ENCODE measurements at regions not wholly inside any gene's neighbourhood (a gene's known extent, or its start where the extent isn't known, plus 50 kb on each side); places are given as distances from the start of the nearest gene placed in this dataset.
"Not testable (repeated sequence)": the region's sequence is repeated elsewhere in the genome, so short reads cannot be mapped to it uniquely, and the experiment has no call there.

DNA sequence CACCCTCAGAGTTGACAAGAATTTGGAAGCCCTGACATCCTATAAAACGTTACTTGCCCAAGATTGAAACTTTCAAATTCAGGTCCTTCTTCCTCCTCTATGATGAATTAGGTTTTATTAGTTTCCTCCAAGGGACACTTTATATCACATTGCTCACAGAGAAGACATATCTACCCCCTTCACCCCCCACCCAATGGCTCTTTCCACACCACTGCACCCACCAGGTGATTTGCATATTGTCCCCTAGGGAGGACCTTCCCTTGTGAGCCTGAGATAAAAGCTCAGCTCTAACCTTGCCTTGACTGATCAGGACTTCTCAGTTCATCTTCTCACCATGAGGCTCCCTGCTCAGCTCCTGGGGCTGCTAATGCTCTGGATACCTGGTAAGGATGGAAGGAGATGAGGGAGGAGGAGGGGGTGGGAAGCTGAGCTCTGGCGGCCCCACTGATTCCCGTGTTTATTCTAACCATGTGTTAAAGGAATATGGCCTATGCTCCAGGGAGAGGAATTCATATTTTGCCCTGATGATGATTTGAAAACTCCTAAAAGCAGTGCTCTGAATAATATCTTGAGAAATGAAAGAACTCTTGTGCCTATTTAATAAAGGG, 1255.8 kb downstream of the RPIA start:
- not testable (repeated sequence) for H3K36me3 ChIP-seq (ENCODE audit: control insufficient read depth in 1 of 2, insufficient read depth in 2 of 2, low read length in 2 of 2); H3K9ac ChIP-seq (ENCODE audit: low read depth in 1 of 2, low read length in 2 of 2); H3K27me3 ChIP-seq (ENCODE audit: control insufficient read depth in 1 of 2, insufficient read depth in 2 of 2, low read length in 2 of 2); H3K27ac ChIP-seq (ENCODE audit: low read depth, low read length); H3K4me3 ChIP-seq (ENCODE audit: low read depth in 1 of 2, low read length in 2 of 2); H3K9me3 ChIP-seq (ENCODE audit: control insufficient read depth in 1 of 2, low read length in 2 of 2); H3K4me1 ChIP-seq (ENCODE audit: control insufficient read depth in 1 of 2, insufficient read depth in 2 of 2, low read length in 2 of 2)

DNA sequence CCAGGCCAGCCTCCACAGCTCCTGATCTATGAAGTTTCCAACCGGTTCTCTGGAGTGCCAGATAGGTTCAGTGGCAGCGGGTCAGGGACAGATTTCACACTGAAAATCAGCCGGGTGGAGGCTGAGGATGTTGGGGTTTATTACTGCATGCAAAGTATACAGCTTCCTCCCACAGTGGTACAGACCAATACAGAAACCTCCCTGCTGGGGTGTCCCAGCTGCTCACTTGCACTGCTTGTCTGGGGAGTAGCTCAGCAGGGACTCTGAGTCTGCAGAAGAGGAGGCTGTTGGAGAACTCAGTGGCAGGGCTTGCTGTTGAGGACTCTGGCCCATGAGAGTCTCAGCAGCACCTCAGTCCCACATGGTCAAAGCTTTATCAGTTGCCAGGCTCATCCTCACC, 1256.6 kb downstream of the RPIA start:
- not testable (repeated sequence) for H3K4me3 ChIP-seq (ENCODE audit: low read depth in 1 of 2, low read length in 2 of 2); H3K9ac ChIP-seq (ENCODE audit: low read depth in 1 of 2, low read length in 2 of 2); H3K27ac ChIP-seq (ENCODE audit: low read depth, low read length); H3K4me1 ChIP-seq (ENCODE audit: control insufficient read depth in 1 of 2, insufficient read depth in 2 of 2, low read length in 2 of 2); H3K36me3 ChIP-seq (ENCODE audit: control insufficient read depth in 1 of 2, insufficient read depth in 2 of 2, low read length in 2 of 2); H3K9me3 ChIP-seq (ENCODE audit: control insufficient read depth in 1 of 2, low read length in 2 of 2); H3K27me3 ChIP-seq (ENCODE audit: control insufficient read depth in 1 of 2, insufficient read depth in 2 of 2, low read length in 2 of 2)

DNA sequence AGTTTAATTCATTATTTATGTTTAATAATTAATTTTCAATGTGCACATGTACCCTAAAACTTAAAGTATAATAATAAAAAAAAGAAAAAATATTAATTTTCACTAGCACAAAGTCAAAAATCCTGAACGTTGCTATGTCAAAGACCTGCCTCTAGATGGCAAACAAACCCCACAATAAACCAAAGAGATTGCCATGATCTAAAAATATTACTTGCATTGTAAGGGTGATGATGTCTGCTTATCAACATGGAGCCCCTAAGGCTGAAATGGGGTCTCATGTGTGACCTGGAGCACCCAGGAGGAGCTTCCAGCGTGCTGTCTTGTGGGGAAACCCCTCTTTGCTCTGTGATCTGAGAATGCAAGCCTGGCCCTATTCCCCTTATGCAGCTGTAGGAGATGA, 1259.3 kb downstream of the RPIA start:
- H3K27me3 ChIP-seq (ENCODE audit: control insufficient read depth in 1 of 2, insufficient read depth in 2 of 2, low read length in 2 of 2); H3K4me3 ChIP-seq (ENCODE audit: low read depth in 1 of 2, low read length in 2 of 2); H3K27ac ChIP-seq (ENCODE audit: low read depth, low read length); H3K36me3 ChIP-seq (ENCODE audit: control insufficient read depth in 1 of 2, insufficient read depth in 2 of 2, low read length in 2 of 2); H3K9me3 ChIP-seq (ENCODE audit: control insufficient read depth in 1 of 2, low read length in 2 of 2); H3K4me1 ChIP-seq (ENCODE audit: control insufficient read depth in 1 of 2, insufficient read depth in 2 of 2, low read length in 2 of 2); H3K9ac ChIP-seq (ENCODE audit: low read depth in 1 of 2, low read length in 2 of 2): not testable (repeated sequence)

DNA sequence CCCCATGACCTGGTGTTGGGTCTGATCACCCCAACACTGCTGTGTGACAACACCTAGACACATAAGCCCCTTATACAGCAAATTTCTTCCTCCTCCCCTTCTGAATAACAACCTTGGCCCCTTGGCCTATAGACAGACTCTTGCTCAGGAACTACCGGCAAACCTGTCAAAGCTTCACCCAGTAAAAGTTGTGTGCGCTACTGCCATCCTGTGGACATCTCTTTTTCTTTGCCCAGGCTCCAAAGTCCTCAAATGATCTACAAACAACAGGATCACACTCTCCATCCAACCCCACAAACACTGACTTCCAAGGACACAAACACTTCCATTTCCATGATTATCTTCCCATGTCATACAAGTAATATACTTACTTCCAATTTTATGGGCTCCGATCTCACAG, 1265.8 kb downstream of the RPIA start:
- H3K4me1 ChIP-seq (ENCODE audit: control insufficient read depth in 1 of 2, insufficient read depth in 2 of 2, low read length in 2 of 2); H3K27me3 ChIP-seq (ENCODE audit: control insufficient read depth in 1 of 2, insufficient read depth in 2 of 2, low read length in 2 of 2); H3K4me3 ChIP-seq (ENCODE audit: low read depth in 1 of 2, low read length in 2 of 2); H3K27ac ChIP-seq (ENCODE audit: low read depth, low read length); H3K36me3 ChIP-seq (ENCODE audit: control insufficient read depth in 1 of 2, insufficient read depth in 2 of 2, low read length in 2 of 2); H3K9ac ChIP-seq (ENCODE audit: low read depth in 1 of 2, low read length in 2 of 2); H3K9me3 ChIP-seq (ENCODE audit: control insufficient read depth in 1 of 2, low read length in 2 of 2): not testable (repeated sequence)

DNA sequence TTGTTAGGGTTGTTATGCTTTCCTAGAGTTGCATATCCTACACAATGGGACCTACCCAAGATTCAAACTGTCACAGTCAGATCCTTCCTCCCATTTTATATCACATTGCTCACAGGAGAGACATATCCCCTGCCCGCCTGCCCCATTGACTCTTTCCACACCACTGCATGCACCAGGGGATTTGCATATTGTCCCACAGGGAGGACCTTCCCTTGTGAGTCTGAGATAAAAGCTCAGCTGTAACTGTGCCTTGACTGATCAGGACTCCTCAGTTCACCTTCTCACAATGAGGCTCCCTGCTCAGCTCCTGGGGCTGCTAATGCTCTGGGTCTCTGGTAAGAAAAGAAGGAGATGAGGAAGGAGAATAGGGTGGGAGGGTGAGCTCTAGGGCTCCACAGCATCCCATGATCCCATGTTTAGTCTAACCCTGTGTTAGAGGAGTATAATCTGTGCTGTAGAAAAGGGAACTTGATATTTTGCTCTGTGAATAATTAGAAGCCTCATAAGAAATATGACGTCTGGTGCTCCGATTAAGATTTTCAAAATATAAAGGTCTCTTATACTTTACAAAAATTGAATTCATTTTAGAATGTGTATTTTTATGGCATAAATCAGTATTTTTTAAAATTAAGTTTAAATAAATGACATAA, 1268.4 kb downstream of the RPIA start:
- not testable (repeated sequence) for H3K4me1 ChIP-seq (ENCODE audit: control insufficient read depth in 1 of 2, insufficient read depth in 2 of 2, low read length in 2 of 2); H3K9me3 ChIP-seq (ENCODE audit: control insufficient read depth in 1 of 2, low read length in 2 of 2); H3K27ac ChIP-seq (ENCODE audit: low read depth, low read length); H3K36me3 ChIP-seq (ENCODE audit: control insufficient read depth in 1 of 2, insufficient read depth in 2 of 2, low read length in 2 of 2); H3K9ac ChIP-seq (ENCODE audit: low read depth in 1 of 2, low read length in 2 of 2); H3K4me3 ChIP-seq (ENCODE audit: low read depth in 1 of 2, low read length in 2 of 2); H3K27me3 ChIP-seq (ENCODE audit: control insufficient read depth in 1 of 2, insufficient read depth in 2 of 2, low read length in 2 of 2)

DNA sequence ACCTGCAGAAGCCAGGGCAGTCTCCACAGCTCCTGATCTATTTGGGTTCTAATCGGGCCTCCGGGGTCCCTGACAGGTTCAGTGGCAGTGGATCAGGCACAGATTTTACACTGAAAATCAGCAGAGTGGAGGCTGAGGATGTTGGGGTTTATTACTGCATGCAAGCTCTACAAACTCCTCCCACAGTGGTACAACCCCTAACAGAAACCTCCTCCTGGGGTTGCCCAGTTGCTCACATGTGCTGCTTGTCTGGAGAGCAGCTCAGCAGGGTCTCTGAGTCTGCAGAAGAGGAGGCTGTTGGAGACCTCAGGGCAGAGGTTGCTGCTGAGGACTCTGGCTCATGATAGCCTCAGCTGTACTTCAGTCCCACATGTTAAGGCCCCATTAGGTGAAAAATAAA, 1269.1 kb downstream of the RPIA start:
- H3K36me3 ChIP-seq (ENCODE audit: control insufficient read depth in 1 of 2, insufficient read depth in 2 of 2, low read length in 2 of 2); H3K9me3 ChIP-seq (ENCODE audit: control insufficient read depth in 1 of 2, low read length in 2 of 2); H3K27ac ChIP-seq (ENCODE audit: low read depth, low read length); H3K4me1 ChIP-seq (ENCODE audit: control insufficient read depth in 1 of 2, insufficient read depth in 2 of 2, low read length in 2 of 2); H3K9ac ChIP-seq (ENCODE audit: low read depth in 1 of 2, low read length in 2 of 2); H3K4me3 ChIP-seq (ENCODE audit: low read depth in 1 of 2, low read length in 2 of 2); H3K27me3 ChIP-seq (ENCODE audit: control insufficient read depth in 1 of 2, insufficient read depth in 2 of 2, low read length in 2 of 2): not testable (repeated sequence)

DNA sequence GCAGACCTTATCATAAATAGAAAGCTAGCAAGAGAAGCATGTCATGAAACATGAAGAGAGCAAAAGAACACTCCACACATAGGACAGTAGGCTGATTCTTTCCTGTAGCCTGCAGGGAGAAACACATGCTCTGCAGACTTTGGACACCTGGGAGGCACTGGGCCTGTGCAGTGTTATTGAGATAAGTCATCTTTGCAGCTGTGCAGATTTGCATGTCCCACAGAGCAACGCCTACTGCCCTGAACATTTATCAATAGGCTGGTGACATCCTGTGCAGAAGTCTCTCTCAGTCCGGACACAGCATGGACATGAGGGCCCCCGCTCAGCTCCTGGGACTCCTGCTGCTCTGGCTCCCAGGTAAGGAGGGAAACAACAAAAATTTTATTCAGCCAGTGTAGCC, 1277.1 kb downstream of the RPIA start:
- H3K9ac ChIP-seq (ENCODE audit: low read depth in 1 of 2, low read length in 2 of 2); H3K27ac ChIP-seq (ENCODE audit: low read depth, low read length); H3K27me3 ChIP-seq (ENCODE audit: control insufficient read depth in 1 of 2, insufficient read depth in 2 of 2, low read length in 2 of 2); H3K36me3 ChIP-seq (ENCODE audit: control insufficient read depth in 1 of 2, insufficient read depth in 2 of 2, low read length in 2 of 2); H3K4me3 ChIP-seq (ENCODE audit: low read depth in 1 of 2, low read length in 2 of 2); H3K4me1 ChIP-seq (ENCODE audit: control insufficient read depth in 1 of 2, insufficient read depth in 2 of 2, low read length in 2 of 2); H3K9me3 ChIP-seq (ENCODE audit: control insufficient read depth in 1 of 2, low read length in 2 of 2): not testable (repeated sequence)

DNA sequence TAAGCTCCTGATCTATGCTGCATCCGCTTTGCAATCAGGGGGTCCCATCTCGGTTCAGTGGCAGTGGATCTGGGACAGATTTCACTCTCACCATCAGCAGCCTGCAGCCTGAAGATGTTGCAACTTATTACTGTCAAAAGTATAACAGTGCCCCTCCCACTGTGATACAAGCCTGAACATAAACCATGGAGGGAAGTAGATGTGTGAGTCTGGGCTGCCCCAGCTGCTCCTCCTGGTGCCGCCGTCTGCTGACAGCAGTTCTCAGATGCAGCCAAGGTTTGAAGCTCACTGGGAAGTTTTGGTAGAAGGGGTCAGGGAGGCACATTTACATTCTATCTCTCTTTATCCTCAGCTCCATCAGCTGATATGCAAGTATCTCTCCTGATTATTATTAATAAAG, 1277.7 kb downstream of the RPIA start:
- not testable (repeated sequence) for H3K9me3 ChIP-seq (ENCODE audit: control insufficient read depth in 1 of 2, low read length in 2 of 2); H3K9ac ChIP-seq (ENCODE audit: low read depth in 1 of 2, low read length in 2 of 2); H3K4me3 ChIP-seq (ENCODE audit: low read depth in 1 of 2, low read length in 2 of 2)

DNA sequence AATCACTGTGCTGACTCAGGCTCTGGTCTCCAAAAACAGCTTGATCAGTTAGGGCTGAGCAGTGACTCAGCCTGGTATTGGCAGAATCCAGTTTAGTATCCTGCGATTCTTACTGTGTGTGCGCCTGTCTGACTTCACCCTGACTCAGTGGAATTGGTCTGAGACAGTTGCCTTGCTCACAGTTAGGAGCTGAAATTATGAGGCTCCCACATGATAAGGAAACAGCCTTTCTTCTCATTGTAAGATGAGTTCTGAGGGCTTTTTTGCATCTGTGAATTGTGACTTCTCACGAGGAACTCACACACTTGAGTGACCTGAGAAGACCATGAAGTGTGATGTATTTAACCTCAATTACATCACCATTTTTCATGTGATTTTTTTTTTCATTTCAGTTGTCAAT, 1282.4 kb downstream of the RPIA start:
- H3K36me3 ChIP-seq (ENCODE audit: control insufficient read depth in 1 of 2, insufficient read depth in 2 of 2, low read length in 2 of 2); H3K9ac ChIP-seq (ENCODE audit: low read depth in 1 of 2, low read length in 2 of 2); H3K27me3 ChIP-seq (ENCODE audit: control insufficient read depth in 1 of 2, insufficient read depth in 2 of 2, low read length in 2 of 2); H3K27ac ChIP-seq (ENCODE audit: low read depth, low read length); H3K4me3 ChIP-seq (ENCODE audit: low read depth in 1 of 2, low read length in 2 of 2); H3K9me3 ChIP-seq (ENCODE audit: control insufficient read depth in 1 of 2, low read length in 2 of 2); H3K4me1 ChIP-seq (ENCODE audit: control insufficient read depth in 1 of 2, insufficient read depth in 2 of 2, low read length in 2 of 2): not testable (repeated sequence)

More for the DNA sequence above, 1277.7 kb downstream of the RPIA start:
- H3K27me3 ChIP-seq (ENCODE audit: control insufficient read depth in 1 of 2, insufficient read depth in 2 of 2, low read length in 2 of 2); H3K4me1 ChIP-seq (ENCODE audit: control insufficient read depth in 1 of 2, insufficient read depth in 2 of 2, low read length in 2 of 2); H3K27ac ChIP-seq (ENCODE audit: low read depth, low read length); H3K36me3 ChIP-seq (ENCODE audit: control insufficient read depth in 1 of 2, insufficient read depth in 2 of 2, low read length in 2 of 2): not testable (repeated sequence)

DNA sequence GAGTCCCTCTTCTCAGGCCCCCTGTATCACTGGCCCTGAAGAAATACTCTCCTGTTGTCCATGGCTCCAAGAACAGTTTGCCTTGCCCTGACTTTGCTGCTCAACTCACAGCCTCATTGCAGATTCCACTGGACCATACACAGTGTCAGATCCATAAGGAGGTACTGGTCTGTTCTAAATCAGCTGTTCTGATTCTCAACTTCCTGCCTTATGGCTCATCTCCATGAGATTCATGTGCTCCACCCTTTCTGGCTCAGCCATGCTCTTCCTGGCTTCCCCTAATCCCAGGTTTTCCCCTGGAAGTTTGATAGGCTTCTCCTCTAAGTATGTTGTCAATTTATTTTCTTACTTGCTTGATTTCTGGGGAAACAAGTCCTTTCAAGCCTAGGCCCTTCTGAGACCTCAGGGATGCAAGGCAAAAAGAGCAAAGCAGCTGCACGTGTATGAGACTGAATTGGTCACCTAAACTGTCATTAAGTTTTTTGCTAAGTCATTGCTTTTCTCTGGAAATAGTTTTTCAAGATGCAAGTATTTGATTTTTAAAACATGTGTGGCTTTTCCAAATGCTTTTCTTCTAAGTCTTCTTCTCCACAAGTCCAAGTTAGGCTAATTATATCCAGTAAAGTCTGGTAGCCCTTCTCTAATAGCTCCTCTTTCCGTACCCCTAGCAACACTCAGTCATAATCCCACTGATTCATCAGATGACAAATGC, 1288.5 kb downstream of the RPIA start:
- H3K4me3 ChIP-seq (ENCODE audit: low read depth in 1 of 2, low read length in 2 of 2); H3K4me1 ChIP-seq (ENCODE audit: control insufficient read depth in 1 of 2, insufficient read depth in 2 of 2, low read length in 2 of 2); H3K36me3 ChIP-seq (ENCODE audit: control insufficient read depth in 1 of 2, insufficient read depth in 2 of 2, low read length in 2 of 2); H3K27me3 ChIP-seq (ENCODE audit: control insufficient read depth in 1 of 2, insufficient read depth in 2 of 2, low read length in 2 of 2); H3K27ac ChIP-seq (ENCODE audit: low read depth, low read length); H3K9ac ChIP-seq (ENCODE audit: low read depth in 1 of 2, low read length in 2 of 2); H3K9me3 ChIP-seq (ENCODE audit: control insufficient read depth in 1 of 2, low read length in 2 of 2): not testable (repeated sequence)

All from duodenal mucosa (tissue), 2 donors.